HUES48 (cell line): ENCODE measurements at regions not wholly inside any gene's neighbourhood (a gene's known extent, or its start where the extent isn't known, plus 50 kb on each side); places are given as distances from the start of the nearest gene placed in this dataset.

Source experiments
- H3K27ac ChIP-seq: one replicate; pipeline ENCODE4 v1.7.0; 2013; ENCODE audit warnings: low read depth, low read length, inconsistent platforms
- H3K27me3 ChIP-seq: 2 replicates; pipeline ENCODE4 v1.6.1; 2013; ENCODE audit warnings: mild to moderate bottlenecking, low read length; ENCODE audit not compliant: control insufficient read depth, insufficient read depth
- H3K36me3 ChIP-seq: 2 replicates; pipeline ENCODE4 v1.6.1; 2013; ENCODE audit warnings: low read length; ENCODE audit not compliant: control insufficient read depth, insufficient read depth
- H3K4me1 ChIP-seq: 2 replicates; pipeline ENCODE4 v1.6.1; 2013; ENCODE audit warnings: mild to moderate bottlenecking, low read length; ENCODE audit not compliant: control insufficient read depth, insufficient read depth
- H3K4me3 ChIP-seq: 2 replicates; pipeline ENCODE4 v1.5.1; 2013; ENCODE audit warnings: mild to moderate bottlenecking, low read depth, low read length
- H3K9ac ChIP-seq: 2 replicates; pipeline ENCODE4 v1.6.1; 2013; ENCODE audit warnings: mild to moderate bottlenecking, low read depth, low read length, moderate library complexity
- H3K9me3 ChIP-seq: 2 replicates; pipeline ENCODE4 v1.6.1; 2013; ENCODE audit warnings: low read length; ENCODE audit not compliant: control insufficient read depth, insufficient read depth

DNA sequence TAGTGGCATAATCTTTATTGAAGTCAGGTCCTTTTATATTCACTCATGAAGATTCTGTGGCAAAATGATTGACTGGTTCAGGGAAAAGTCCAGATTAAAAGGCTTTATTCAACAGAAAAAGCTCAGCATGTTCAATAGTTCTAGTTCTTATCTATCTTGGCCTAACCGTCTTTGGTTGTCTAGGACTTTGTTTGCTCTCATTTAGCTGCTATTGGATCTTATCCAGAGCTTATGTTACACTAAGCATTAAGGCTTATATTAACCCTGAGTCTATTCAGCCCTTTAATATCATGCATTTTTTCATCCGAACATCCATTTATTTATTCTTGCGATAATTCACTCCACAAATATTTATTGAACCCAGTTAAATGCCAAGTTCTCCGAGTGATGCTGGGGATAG, 601.0 kb upstream of the SGO1 start:
- H3K36me3 ChIP-seq = no peaks in the 10 kb centered on the region
- H3K9ac ChIP-seq = no peak overlapping the region
- H3K27me3 ChIP-seq = no peaks in the 10 kb centered on the region
- H3K9me3 ChIP-seq = no peaks in the 10 kb centered on the region
- no peak overlapping the region for H3K4me3 ChIP-seq
- H3K27ac ChIP-seq = no peak overlapping the region
- H3K4me1 ChIP-seq = no peaks in the 10 kb centered on the region

DNA sequence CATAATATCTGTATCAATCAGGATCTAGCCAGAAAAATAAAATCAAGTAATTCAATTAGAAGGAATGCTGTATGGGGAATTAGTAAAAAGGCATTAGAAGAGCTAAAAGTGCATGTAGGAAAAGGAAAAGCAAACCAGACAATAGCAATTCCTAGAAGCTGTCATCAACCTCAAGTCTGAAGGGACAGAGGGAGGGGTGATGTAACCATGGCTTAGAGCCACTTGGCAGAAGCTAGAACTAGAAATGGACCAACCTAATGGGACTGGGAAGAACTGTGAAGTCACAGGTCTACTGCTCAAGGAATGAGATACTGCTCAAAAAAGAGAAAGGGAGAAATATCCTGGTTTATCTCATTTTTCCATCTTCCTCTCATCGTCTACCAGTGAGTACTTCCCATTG, 590.7 kb upstream of the SGO1 start:
- H3K4me3 ChIP-seq = no peak overlapping the region
- no peaks in the 10 kb centered on the region for H3K4me1 ChIP-seq
- H3K27ac ChIP-seq = no peak overlapping the region
- H3K27me3 ChIP-seq = no peaks in the 10 kb centered on the region
- no peak overlapping the region for H3K9ac ChIP-seq
- no peaks in the 10 kb centered on the region for H3K9me3 ChIP-seq
- no peaks in the 10 kb centered on the region for H3K36me3 ChIP-seq

DNA sequence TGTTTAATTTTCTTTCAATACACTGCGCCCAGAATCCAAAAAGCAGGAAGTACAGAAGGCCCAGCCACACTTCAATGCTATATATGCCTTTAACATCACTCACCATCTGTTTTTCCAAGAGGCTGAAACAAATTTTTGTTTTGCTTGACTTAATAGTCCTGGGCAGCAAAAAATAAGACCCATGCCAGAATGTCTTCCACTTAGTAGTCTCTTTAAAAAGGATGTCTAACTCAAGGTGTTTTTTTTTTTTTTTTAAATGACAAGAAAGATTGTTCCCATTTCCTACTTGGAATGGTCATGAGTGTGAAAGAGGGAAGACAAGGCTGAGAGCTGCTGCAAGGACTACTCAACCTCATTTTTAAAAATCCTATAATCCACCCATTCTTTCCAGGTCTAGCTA, 590.3 kb upstream of the SGO1 start:
- Histone ChIP-seq H3K9me3 (no peaks in the 10 kb centered on the region), H3K27ac (no peak overlapping the region), H3K4me1 (no peaks in the 10 kb centered on the region), H3K36me3 (no peaks in the 10 kb centered on the region), H3K4me3 (no peak overlapping the region), H3K9ac (no peak overlapping the region), H3K27me3 (no peaks in the 10 kb centered on the region)

DNA sequence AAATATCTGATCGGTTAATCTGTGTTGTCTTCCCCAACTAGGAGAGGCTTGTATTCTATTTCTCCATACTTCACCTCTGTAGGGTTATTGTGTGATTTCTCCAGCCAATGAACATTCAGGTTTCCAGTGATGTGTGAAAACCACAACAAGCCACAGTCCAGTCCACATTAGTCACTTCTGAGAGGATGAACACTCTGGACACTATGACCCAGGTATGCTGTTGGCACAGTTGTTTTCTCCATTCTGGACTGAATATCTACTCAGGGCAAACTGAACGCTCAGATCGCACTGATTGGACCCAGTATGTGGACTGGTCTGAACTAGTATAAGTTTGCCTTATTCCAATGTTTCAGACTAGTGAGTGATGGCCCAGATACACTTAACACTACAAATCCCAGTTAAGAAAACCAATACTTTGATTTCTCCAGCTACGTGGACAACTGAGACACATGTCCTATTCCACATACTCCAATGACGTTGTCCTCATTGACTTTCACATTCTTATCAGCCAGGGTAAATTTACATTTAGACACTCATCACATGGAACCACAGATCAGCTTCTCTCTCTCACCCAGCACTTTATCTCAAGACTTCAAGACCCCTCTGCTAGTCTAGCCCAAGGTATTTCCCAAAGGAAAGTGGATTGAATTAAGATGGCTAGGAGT, 587.4 kb upstream of the SGO1 start:
- H3K27ac ChIP-seq = no peak overlapping the region

DNA sequence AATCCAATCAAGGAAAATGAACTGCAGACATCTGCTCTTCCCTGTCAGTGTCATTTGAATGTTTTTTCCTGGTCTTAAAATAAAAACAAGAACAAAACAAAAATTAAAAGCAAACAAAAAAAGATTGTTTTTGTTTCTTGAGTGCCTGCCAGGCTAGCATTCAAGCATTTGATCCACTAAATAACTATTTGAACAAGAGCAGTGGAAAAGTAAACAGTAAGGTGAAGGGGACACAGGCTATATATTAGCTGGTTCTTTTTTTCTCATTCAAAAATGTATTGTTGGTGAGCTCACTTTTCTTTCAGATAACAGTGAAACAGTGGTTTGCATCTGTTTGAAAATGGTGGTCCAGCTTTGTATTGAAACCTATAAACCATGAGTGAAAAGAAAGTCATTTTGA, 586.9 kb upstream of the SGO1 start:
- Histone ChIP-seq H3K27me3 (no peaks in the 10 kb centered on the region), H3K4me3 (no peak overlapping the region), H3K36me3 (no peaks in the 10 kb centered on the region), H3K4me1 (no peaks in the 10 kb centered on the region), H3K9ac (no peak overlapping the region), H3K9me3 (no peaks in the 10 kb centered on the region), H3K27ac (no peak overlapping the region)

More for the DNA sequence above, 587.4 kb upstream of the SGO1 start:
- Histone ChIP-seq H3K9ac (no peak overlapping the region), H3K4me3 (no peak overlapping the region), H3K9me3 (no peaks in the 10 kb centered on the region), H3K27me3 (no peaks in the 10 kb centered on the region), H3K36me3 (no peaks in the 10 kb centered on the region), H3K4me1 (no peaks in the 10 kb centered on the region)

DNA sequence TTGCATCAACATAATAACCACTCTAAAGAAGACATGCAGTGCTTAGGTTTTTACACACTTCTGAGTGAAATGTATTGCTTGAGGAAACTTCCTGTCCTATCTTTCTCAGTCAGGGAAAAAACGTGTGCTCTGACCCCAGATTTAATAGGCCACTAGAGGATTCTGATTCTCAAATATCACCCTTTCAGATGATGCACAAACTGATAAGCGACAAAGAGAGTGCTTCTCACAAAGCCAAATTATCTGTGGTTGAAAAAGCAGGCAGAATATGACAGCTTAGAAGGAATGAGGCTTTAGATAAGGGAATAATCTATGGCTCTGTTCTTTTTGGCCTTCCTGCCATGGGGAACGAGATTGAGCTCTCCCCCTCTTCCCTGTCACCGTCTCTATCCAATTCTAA, 583.4 kb upstream of the SGO1 start:
- Histone ChIP-seq H3K9ac (no peak overlapping the region), H3K27ac (no peak overlapping the region), H3K4me1 (no peaks in the 10 kb centered on the region), H3K27me3 (no peaks in the 10 kb centered on the region), H3K4me3 (no peak overlapping the region), H3K9me3 (no peaks in the 10 kb centered on the region), H3K36me3 (no peaks in the 10 kb centered on the region)

DNA sequence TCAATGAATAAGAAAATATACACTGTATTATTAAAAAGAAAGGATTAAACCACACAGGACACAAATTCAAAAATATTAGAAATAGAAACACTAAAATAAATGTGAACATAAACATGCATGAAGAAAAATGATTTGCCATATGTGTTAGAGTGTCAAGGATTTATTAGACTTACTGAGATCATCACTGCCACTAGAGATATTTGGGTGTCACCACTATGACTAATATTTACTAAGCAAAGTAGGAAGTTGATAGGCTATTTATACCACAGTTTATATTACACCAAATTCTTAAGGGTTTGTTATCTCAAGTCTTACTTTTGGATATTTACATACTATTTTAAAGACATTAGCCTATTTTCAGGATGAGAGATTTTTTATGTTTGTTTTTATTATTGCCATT, 575.0 kb upstream of the SGO1 start:
- Histone ChIP-seq H3K9ac (no peak overlapping the region), H3K27me3 (no peaks in the 10 kb centered on the region), H3K4me3 (no peak overlapping the region), H3K36me3 (no peaks in the 10 kb centered on the region), H3K4me1 (no peaks in the 10 kb centered on the region), H3K9me3 (no peaks in the 10 kb centered on the region), H3K27ac (no peak overlapping the region)

DNA sequence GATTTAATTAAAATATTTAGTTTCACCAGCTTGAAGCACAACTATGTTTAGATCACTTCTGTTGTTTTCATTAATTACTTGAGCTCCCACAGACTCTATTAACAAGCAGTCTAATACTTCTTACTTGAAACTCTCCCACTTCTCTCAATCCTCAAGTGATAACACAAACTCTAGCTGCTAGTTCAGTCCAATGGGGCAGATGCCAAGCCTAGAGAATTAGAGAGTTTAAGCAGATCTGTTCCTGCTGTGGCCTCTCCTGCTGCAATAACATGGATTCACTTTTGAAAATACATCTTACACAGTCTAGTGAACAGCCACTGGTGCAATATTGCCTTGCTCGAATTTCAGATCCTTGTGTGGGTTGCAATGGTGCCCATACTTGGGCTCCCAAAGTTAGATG, 566.4 kb upstream of the SGO1 start:
- no peaks in the 10 kb centered on the region for H3K9me3 ChIP-seq
- H3K4me3 ChIP-seq = no peak overlapping the region
- H3K36me3 ChIP-seq = no peaks in the 10 kb centered on the region
- H3K9ac ChIP-seq = no peak overlapping the region
- H3K4me1 ChIP-seq = no peaks in the 10 kb centered on the region
- H3K27ac ChIP-seq = no peak overlapping the region
- no peaks in the 10 kb centered on the region for H3K27me3 ChIP-seq

DNA sequence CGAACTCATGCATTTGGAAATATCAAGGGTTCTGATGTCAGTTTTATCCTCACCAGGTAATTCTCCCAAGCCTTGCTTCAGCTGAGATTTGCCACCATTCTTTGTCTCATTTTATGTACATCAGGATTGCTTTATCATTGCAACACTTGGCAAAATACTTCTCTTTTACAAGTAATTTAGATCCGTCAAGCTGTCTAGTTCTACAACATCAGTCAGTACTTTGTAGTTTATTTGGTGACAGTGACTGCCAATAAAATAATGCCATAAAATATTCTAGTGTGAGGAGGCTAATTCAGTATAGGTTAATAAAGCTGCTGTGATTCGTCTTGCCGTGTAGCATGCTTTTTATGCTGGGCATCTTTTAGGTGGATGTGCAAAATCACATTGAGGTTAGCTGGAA, 565.3 kb upstream of the SGO1 start:
- Histone ChIP-seq H3K4me1 (no peaks in the 10 kb centered on the region), H3K9ac (no peak overlapping the region), H3K27ac (no peak overlapping the region)

DNA sequence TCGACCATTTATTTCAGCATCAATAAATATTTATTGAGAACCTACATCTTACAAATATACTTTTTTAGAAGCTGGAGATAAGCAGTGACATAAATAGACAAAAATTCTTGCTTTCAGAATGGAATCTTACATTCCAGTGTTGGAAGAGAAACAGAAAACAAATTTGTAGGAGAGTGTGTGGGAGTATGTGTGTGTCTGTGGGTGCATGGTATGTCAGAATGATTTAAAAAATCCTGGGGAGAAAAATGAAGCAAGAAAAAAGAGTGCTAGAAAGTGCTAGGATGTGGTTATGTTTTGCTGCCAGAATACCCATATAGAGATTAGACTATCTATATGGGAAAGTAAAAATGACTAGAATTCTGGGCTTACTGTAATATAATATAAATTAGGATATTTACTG, 561.7 kb upstream of the SGO1 start:
- Histone ChIP-seq H3K4me3 (no peak overlapping the region), H3K36me3 (no peaks in the 10 kb centered on the region), H3K27me3 (no peaks in the 10 kb centered on the region), H3K27ac (no peak overlapping the region), H3K9ac (no peak overlapping the region), H3K4me1 (peaks cover 20% of the 10 kb centered on the region), H3K9me3 (no peaks in the 10 kb centered on the region)

More for the DNA sequence above, 565.3 kb upstream of the SGO1 start:
- H3K27me3 ChIP-seq = no peaks in the 10 kb centered on the region
- no peaks in the 10 kb centered on the region for H3K9me3 ChIP-seq
- H3K36me3 ChIP-seq = no peaks in the 10 kb centered on the region
- H3K4me3 ChIP-seq = no peak overlapping the region

DNA sequence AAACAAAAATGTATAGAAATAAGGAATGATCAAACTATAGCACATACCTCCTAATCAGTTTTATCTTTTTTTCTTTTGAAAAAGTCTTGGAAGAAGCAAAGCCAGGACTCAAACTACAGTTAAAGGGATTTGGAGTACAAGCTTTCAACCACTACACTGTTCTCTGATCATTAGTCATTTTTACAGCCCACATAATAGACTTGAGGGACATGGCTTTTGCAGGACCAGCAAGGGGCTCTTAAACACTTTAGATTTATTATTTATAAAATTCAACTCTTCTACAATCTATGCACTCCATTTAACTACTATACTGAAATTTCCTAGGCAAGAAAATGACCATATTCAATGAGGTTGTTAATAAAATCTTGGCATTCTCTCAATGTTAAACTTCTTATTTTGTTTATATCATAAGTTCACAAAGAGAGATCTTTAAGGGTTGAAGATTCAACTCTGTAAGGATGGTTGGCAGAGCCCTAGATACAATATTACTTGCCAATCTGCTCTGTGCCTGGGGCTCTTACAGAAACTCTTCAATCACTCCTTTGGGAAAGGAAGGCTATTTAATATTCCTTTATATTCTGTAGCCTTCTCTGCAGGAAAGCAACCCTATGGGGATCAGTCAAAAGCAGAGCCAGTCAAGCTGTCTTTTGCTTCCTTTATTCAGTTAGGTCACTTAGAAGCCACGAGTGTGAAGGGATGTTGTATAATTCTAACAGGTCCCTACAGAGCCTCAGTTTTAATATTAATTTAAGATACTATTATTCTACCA, 557.7 kb upstream of the SGO1 start:
- no peaks in the 10 kb centered on the region for H3K9me3 ChIP-seq
- peak overlapping the region; percentile 79 for H3K27ac ChIP-seq
- no peaks in the 10 kb centered on the region for H3K36me3 ChIP-seq
- no peak overlapping the region for H3K4me3 ChIP-seq
- H3K4me1 ChIP-seq = peaks cover 32% of the 10 kb centered on the region
- no peaks in the 10 kb centered on the region for H3K27me3 ChIP-seq
- H3K9ac ChIP-seq = no peak overlapping the region
